ENCODE measurements at regions not wholly inside any gene's neighbourhood (a gene's known extent, or its start where the extent isn't known, plus 50 kb on each side); places are given as distances from the start of the nearest gene placed in this dataset.

GRCh38 chr7:96638669-96639068, 71.0 kb downstream of the SEM1 start:
- no peak for DNase-seq

DNA sequence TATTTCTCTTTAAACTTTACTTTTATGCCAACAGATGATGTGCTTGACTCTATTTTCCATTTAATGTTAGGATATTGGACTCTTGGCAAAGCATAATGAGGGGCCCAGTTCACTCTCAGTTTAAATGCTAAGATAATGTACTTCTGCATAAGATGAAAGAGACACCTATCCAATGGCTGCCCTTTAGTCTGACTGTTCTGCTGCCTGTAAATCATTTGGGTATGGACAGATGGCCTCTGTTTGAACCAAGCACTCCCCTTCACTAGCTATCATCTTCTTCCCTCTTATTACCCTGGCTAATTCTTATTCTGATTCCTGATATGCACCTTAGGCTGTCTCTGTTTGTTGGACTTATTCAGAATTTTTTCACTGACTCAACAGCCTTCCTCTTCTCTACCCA, 72.1 kb downstream of the SEM1 start:
- DNase-seq, result no peak

DNA sequence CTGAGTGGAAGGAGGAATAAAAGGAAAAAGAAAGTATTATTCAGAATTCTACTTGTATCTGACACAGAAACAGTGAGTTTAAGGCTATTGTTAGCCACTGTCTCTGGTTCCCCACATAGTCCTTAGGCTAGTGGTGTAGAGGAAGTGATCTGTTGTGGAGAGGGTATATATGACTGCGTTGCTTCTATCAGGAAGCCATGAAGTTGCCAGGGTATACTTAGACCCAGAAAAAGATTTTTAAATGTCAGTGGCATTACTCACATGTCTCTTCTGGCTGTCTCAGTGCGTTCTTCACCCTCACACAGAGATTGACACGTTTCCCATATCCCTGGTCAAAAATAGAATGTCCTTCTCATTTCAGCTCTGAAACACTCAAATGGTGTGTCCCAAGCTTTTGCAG, 72.7 kb downstream of the SEM1 start:
- no peak for DNase-seq

DNA sequence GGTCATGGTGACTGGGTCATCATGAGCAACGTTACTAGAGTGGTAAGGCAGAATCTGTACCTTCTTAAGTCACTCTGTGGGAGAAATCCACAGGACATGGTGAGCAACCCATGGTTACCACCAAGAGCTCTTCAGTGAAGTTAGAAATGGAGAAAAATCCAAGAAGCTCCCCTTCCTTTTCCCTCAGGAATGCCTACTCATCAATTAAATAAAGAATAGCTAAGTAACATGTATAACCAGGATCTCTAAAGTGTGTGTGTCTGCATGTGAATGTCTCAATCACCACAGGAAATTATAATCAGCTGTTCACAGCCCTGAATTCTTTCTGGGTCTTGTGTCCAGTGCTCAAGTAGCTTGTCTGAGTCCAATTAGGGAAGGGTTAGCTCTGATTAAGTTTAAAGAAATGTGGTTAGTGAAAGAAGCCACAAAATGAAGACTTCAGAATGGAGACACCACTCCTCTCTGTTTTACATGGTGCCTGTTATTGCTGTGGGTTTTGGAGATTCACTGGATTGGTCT, 73.2 kb downstream of the SEM1 start:
- no peak for DNase-seq

DNA sequence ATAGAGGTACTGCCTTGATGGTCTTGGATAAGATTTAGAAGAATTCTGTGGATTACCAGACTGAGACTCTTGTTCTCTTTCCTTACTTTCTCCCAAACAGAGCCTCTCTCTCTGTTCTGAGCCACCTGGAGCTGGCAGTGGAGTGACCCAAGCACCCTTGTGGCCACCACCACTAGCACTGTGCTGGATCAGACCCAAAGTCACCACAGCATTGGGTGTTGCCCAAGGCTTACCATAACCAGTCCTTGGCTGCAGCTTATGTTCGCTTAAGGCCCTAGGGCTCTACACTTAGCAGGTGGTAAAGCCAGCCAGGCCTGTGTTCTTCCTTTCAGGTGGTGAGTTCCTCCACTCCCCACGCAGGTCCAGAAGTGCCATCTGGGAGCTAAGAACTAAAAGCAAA, 79.8 kb downstream of the SEM1 start:
- no peak for DNase-seq

DNA sequence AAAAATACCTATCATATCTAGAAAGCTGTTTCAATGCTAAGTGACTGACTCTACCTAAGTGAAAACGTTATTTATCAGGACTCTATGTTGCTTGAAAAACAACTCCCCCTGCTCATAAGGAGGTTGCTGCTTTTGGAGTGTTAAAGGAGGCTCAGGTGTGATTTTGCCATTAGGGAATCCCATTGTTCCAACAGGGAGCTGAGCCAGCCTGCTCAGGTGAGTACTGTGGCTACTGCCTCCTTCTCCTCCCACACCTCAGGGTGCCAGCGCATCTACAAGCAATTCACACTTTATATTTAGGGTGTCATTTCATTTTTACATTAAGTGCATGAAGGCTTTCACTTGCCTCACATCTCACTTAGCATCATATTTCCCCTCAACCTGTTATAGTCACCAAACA, 84.7 kb downstream of the SEM1 start:
- no peak for DNase-seq

DNA sequence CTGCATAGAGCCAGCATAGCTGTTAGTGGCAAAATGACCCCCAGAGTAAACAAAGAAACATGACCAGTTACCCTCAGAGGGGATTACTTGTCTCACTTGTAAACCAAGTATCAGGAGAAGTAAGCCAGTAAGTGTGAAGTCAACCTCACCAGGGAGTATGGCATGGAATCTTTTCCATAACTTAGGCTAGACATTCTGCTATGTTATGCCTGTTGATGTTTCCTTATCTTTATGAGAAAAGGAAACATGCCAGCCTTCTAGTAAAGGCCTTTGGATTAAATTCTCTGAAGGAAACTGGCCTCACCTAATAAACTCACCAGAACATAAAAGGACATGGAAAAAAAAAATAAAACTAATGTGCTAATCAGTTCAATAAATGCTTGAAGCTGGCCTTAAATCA, 87.7 kb downstream of the SEM1 start:
- no peak for DNase-seq

- no peak for DNase-seq
Observed at GRCh38 chr7:96614154-96614867, 95.3 kb downstream of the SEM1 start.

GRCh38 chr7:96612034-96612433, 97.6 kb downstream of the SEM1 start:
- no peak for DNase-seq

DNA sequence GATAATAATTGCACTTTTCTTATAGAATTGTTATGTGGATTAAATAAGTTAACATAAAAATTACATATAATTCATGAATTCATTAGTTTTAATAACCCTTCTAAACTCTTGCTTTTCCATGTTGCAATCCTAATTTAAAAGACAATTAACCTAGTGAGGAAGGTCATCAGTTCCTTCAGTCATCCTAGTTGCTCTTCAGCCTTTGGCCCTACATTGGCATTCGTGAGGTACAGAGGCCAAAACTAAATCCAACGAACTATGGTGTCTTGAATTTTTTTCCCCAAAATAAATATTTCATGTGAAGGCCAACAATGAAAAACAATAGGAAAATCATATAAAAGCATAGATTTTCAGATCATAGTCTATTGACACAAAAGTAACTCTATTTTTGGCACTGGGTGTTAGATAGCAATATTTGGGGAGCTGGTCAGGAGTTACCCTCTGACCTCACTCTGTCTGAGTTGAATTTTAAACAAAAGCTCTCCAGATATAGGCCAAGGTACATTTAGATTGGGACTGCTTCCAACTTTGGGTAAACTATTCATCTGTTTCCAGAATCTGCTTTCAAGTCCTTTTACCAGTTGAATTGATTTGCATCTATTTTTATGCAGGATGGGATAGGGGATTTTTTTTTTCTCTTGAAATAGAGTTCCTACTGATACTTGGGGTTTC, 104.5 kb downstream of the SEM1 start:
- DNase-seq, result no peak

GRCh38 chr7:96599288-96599936, 110.2 kb downstream of the SEM1 start:
- DNase-seq, result no peak

DNA sequence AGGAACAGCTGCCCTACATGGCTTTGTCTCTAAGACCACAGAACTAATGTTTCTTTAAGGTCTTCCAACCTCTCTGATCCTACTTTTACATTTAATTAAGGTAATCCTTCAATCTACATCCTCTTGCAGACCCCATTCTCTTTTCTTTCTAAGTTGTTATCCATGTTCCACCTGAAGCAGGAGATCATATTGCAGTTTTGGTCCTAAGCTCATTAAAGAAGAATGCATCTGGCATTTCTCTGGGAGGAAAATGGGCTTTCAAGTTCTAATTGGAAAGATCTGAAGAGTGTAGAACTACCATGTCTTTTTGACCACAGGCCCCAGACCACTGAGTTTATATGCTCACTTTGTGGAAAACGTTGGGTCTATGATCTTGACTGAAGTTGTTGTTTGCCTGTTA, 111.2 kb downstream of the SEM1 start:
- no peak for DNase-seq

DNA sequence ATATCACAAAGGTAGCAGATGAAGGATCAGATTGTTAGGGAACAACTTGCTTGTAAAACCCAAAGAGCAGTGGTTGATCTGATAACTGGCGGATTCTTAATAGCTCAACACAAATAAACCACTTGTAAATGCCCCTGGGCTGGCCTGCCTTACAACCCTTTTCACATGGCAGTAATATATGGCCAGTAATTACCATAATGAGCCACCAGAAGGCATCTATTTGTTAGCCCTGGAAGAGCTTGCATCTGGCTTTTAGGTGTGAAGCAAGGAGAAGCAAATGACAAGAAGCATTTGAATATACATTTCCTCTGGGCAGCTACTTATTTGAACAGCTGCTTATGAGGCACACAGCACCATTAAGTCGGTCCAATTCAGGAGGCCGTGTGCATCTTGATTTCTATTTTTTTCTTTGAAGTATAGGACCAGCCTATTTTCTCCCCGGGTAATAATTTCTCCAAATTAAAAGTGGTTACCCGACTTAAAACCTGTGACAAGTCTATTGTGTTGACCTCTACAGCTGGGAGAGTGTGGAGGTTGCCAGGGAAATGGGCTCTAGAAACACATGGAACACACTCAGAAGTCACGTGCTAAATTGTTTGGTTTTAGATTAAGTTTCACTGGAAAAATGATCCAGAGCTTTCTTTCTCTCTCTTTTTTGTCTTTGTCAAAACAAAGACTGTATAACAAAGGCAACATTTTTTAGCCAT, 113.4 kb downstream of the SEM1 start:
- DNase-seq, result peak; percentile 2

DNA sequence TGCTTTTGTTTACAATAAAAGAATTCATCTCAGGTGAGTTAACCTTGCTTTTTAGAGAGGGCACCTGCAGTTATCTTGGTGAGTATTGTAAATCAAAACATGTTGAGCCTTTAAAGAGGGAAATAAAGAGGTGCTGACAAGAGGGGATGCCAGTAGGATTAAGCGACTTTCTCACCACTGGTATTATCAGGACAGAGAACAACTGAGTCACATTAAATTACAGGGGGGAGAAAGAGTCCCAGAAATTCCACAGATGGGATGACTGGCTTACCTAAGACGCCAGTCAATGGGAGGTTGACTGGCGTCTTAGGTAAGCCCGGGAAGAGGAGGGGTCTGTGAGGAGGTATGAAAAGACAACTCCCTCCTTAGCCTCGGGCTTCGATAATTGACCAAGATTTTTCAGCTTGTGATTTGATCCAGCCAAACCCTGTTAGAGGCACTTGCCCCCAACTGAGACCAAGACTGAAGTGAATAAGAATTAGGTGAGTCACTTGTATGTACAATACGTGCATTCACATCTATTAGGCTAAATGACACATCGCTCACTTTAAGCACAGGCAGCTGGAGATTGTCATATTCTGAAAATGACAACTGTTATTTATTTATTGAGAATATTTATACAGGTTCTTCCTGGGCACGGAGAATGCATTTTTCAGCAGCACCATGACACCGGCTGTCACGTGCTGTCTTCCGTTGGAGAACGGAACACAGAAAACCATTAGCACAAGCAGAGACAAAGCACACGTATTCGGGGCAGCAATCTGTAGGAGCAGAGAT, 117.6 kb downstream of the SEM1 start:
- no peak for DNase-seq

- DNase-seq, result no peak
Observed at GRCh38 chr7:96591159-96591899, 118.3 kb downstream of the SEM1 start.

- DNase-seq, result no peak
Observed at GRCh38 chr7:96589038-96589437, 120.6 kb downstream of the SEM1 start.

- no peak for DNase-seq
Observed at GRCh38 chr7:96579119-96579518, 130.5 kb downstream of the SEM1 start.

DNA sequence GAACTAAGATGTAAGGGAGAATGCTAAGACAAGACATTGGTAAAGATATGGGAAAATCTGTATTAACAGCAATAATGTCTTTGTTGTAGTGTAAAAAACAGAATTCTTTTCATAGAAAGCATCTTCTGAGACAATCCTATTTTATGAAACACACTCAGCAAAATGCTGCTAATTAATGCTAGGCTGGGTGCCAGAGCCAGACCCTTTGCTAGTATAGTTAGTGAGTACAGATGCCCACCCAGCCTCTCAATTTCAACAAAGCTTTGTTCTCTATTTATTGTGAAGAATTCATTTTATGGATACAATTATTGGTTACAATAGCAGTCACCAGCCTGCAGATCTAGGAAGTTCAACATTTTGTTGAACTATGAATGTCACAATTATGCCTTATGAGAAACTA, 131.0 kb downstream of the SEM1 start:
- no peak for DNase-seq

GRCh38 chr7:96563409-96563808, 146.2 kb downstream of the SEM1 start:
- DNase-seq, result no peak

GRCh38 chr7:96562966-96563365, 146.7 kb downstream of the SEM1 start:
- DNase-seq, result no peak

- no peak for DNase-seq
Observed at GRCh38 chr7:96562458-96562857, 147.2 kb downstream of the SEM1 start.

DNA sequence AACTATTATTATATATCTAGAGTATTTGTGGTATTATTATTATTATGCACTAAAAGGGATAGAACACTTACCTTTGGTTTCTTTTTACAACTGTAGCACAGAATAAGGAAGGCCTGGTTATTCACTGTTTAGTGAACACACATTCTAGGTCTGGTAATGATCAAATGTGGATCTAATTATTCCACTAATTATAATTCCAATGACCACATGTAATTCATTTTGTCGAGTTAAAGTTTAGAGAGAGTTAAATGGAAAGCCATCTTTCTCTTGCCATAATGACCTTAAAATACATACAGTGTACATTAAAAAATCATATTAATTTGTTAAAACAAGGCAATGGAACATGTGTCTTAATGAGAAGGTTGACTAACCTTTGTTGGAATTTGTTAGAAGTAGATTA, 147.8 kb downstream of the SEM1 start:
- no peak for DNase-seq
